Neural cell (in vitro differentiated cells): ENCODE measurements at regions not wholly inside any gene's neighbourhood (a gene's known extent, or its start where the extent isn't known, plus 50 kb on each side); places are given as distances from the start of the nearest gene placed in this dataset.

ENCODE experiments used
- H2AFZ ChIP-seq: fragments of 200-600, 300-800 bp; sonication (generic), shearing (Covaris generic); 2 replicates; pipeline ENCODE4 v1.6.0; 2014; ENCODE audit warnings: low read depth, mild to moderate bottlenecking, antibody characterized with exemption, low read length, moderate library complexity
- H3F3A ChIP-seq: fragments of 200-600 bp; shearing (Covaris generic); 2 replicates; pipeline ENCODE4 v1.6.1; 2016; ENCODE audit warnings: mild to moderate bottlenecking, moderate library complexity, mixed read lengths, antibody characterized with exemption, low read length; ENCODE audit not compliant: insufficient read depth, poor library complexity, severe bottlenecking
- H3K27ac ChIP-seq: fragments of 200-600, 300-800 bp; sonication (generic), shearing (Covaris generic); 2 replicates; pipeline ENCODE4 v1.5.1; 2014; ENCODE audit warnings: mild to moderate bottlenecking, low read length, moderate library complexity
- H3K27me3 ChIP-seq: fragments of 300-800, 200-600 bp; sonication (generic), shearing (Covaris generic); 2 replicates; pipeline ENCODE4 v1.6.0; 2014; ENCODE audit warnings: mild to moderate bottlenecking, low read depth, low read length, moderate library complexity; ENCODE audit not compliant: insufficient read depth
- H3K36me3 ChIP-seq: fragments of 300-800, 200-600 bp; sonication (generic), shearing (Covaris generic); 2 replicates; pipeline ENCODE4 v1.5.1; 2014; ENCODE audit warnings: mild to moderate bottlenecking, antibody characterized with exemption, low read length, moderate library complexity; ENCODE audit not compliant: insufficient read depth
- H3K4me2 ChIP-seq: fragments of 300-800, 200-600 bp; sonication (generic), shearing (Covaris generic); 2 replicates; pipeline ENCODE4 v1.6.0; 2014; ENCODE audit warnings: mild to moderate bottlenecking, low read length
- H3K4me3 ChIP-seq: fragments of 300-800, 200-600 bp; sonication (generic), shearing (Covaris generic); 2 replicates; pipeline ENCODE4 v1.5.1; 2014; ENCODE audit warnings: mild to moderate bottlenecking, low read length, moderate library complexity
- H3K79me2 ChIP-seq: fragments of 200-600 bp; shearing (Covaris generic); replicated peaks from 2 replicates; pipeline ENCODE4 v1.6.0; 2014; ENCODE audit warnings: mild to moderate bottlenecking, low read length, moderate library complexity; ENCODE audit not compliant: insufficient read depth
- H3K9ac ChIP-seq: fragments of 300-800, 200-600 bp; sonication (generic), shearing (Covaris generic); 2 replicates; pipeline ENCODE4 v1.6.1; 2016; ENCODE audit warnings: mild to moderate bottlenecking, low read length, mixed read lengths
- H3K9me2 ChIP-seq: fragments of 200-600 bp; shearing (Covaris generic); 2 replicates; pipeline ENCODE4 v1.6.1; 2016; ENCODE audit warnings: mild to moderate bottlenecking, low read length, mixed read lengths; ENCODE audit not compliant: insufficient read depth
- H3K9me3 ChIP-seq: fragments of 200-600, 300-800 bp; sonication (generic), shearing (Covaris generic); 2 replicates; pipeline ENCODE4 v1.6.1; 2016; ENCODE audit warnings: mild to moderate bottlenecking, mixed run types, low read length, moderate library complexity, mixed read lengths
- H4K20me1 ChIP-seq: fragments of 200-600 bp; shearing (Covaris generic); 2 replicates; pipeline ENCODE4 v1.6.1; 2016; ENCODE audit warnings: mild to moderate bottlenecking, mixed run types; ENCODE audit not compliant: insufficient read depth
- CTCF ChIP-seq: fragments of 450-650 bp; IDR thresholded peaks from 2 replicates; pipeline ENCODE4 v1.5.1; 2014; ENCODE audit warnings: antibody characterized with exemption, mild to moderate bottlenecking, moderate library complexity; ENCODE audit not compliant: poor library complexity, severe bottlenecking
- EP300 ChIP-seq: fragments of 450-650 bp; conservative IDR thresholded peaks from 2 replicates; pipeline ENCODE4 v1.6.1; 2014; ENCODE audit warnings: antibody characterized with exemption, mild to moderate bottlenecking, moderate library complexity; ENCODE audit not compliant: poor library complexity, severe bottlenecking
- EZH2 ChIP-seq: fragments of 200-600, 300-800 bp; shearing (Covaris generic), sonication (generic); IDR thresholded peaks from 2 replicates; pipeline ENCODE4 v1.6.1; 2014; ENCODE audit warnings: antibody characterized with exemption, low read length, borderline replicate concordance, mild to moderate bottlenecking; ENCODE audit not compliant: insufficient read depth, poor library complexity, severe bottlenecking
- MXI1 ChIP-seq: fragments of 450-650 bp; conservative IDR thresholded peaks from 2 replicates; pipeline ENCODE4 v1.6.1; 2014; ENCODE audit warnings: antibody characterized with exemption, mild to moderate bottlenecking; ENCODE audit not compliant: poor library complexity, severe bottlenecking
- POLR2AphosphoS5 ChIP-seq: IDR thresholded peaks from 2 replicates; pipeline ENCODE4 v1.6.1; 2012
- RAD21 ChIP-seq: fragments of 450-650 bp; conservative IDR thresholded peaks from 2 replicates; pipeline ENCODE4 v1.6.1; 2014; ENCODE audit warnings: antibody characterized with exemption, mild to moderate bottlenecking, moderate library complexity
- REST ChIP-seq: IDR thresholded peaks from 2 replicates; pipeline ENCODE4 v1.6.1; 2012; ENCODE audit warnings: borderline replicate concordance
- SMC3 ChIP-seq: fragments of 450-650 bp; conservative IDR thresholded peaks from 2 replicates; pipeline ENCODE4 v1.6.1; 2014; ENCODE audit warnings: antibody characterized with exemption, mild to moderate bottlenecking, moderate library complexity; ENCODE audit not compliant: poor library complexity
- TAF1 ChIP-seq: IDR thresholded peaks from 2 replicates; pipeline ENCODE4 v1.6.1; 2012; ENCODE audit warnings: low read depth

- no peaks in the 10 kb centered on the region for H3K9me3 ChIP-seq
- no peaks in the 10 kb centered on the region for H3K27me3 ChIP-seq
- H3K79me2 ChIP-seq: no peaks in the 10 kb centered on the region
- no peak overlapping the region for H2AFZ ChIP-seq
- H3K4me3 ChIP-seq: no peak overlapping the region
- H3K36me3 ChIP-seq: no peaks in the 10 kb centered on the region
- H3F3A ChIP-seq: no peaks in the 10 kb centered on the region
- TF ChIP-seq REST: no peak
- no peak for TF ChIP-seq TAF1
- no peak for TF ChIP-seq POLR2AphosphoS5
- no peak for TF ChIP-seq RAD21
- no peak for TF ChIP-seq MXI1
- TF ChIP-seq CTCF: no peak
- no peak for TF ChIP-seq EP300
- TF ChIP-seq EZH2: no peak
- TF ChIP-seq SMC3: no peak
- H3K27ac ChIP-seq: no peak overlapping the region
- H4K20me1 ChIP-seq: no peaks in the 10 kb centered on the region
- H3K4me2 ChIP-seq: no peak overlapping the region
- no peaks in the 10 kb centered on the region for H3K9me2 ChIP-seq
- no peak overlapping the region for H3K9ac ChIP-seq
Measured at GRCh38 chr1:57798543-57798942, 374.7 kb upstream of the DAB1 start.

GRCh38 chr1:57797084-57797483, 373.2 kb upstream of the DAB1 start:
- Histone ChIP-seq H3K27ac (no peak overlapping the region), H4K20me1 (no peaks in the 10 kb centered on the region), H3K36me3 (no peaks in the 10 kb centered on the region), H3K79me2 (no peaks in the 10 kb centered on the region), H3K4me2 (no peak overlapping the region), H3K27me3 (no peaks in the 10 kb centered on the region), H3F3A (no peaks in the 10 kb centered on the region), H2AFZ (no peak overlapping the region), H3K9me3 (no peaks in the 10 kb centered on the region), H3K9ac (no peak overlapping the region), H3K4me3 (no peak overlapping the region), H3K9me2 (no peaks in the 10 kb centered on the region)
- TF ChIP-seq TAF1: no peak
- TF ChIP-seq EZH2: no peak
- no peak for TF ChIP-seq CTCF
